K562 (cell line): ENCODE measurements at regions not wholly inside any gene's neighbourhood (a gene's known extent, or its start where the extent isn't known, plus 50 kb on each side); places are given as distances from the start of the nearest gene placed in this dataset.

Source experiments
- ATAC-seq: fragments of 200-7000 bp; cut with Tn5 transposase; 3 replicates; pipeline ENCODE4 v1.9.1; 2020; ENCODE audit warnings: moderate library complexity
- BruUV-seq: library from RNA; stranded (reverse); fragments of 400-500 nt; replicated peaks from 2 replicates; lab custom pipeline; 2021; lab: Mats Ljungman, UMichigan
- CTCF ChIA-PET: fragments of 300-600 bp; formaldehyde crosslinking; extraction: SDS; loops from one replicate; lab custom pipeline; 2021; ENCODE audit warnings: low intra/inter-chr PET ratio; lab: Yijun Ruan, JAX
- POLR2A ChIA-PET: fragments of 300-600, 350-650 bp; sonication (Branson Sonifier 250); formaldehyde crosslinking; extraction: SDS; loops from one replicate; lab custom pipeline; 2021; ENCODE audit warnings: antibody characterized with exemption, inconsistent platforms; lab: Yijun Ruan, JAX
- DNase-seq, 4 experiments: peaks; one replicate each; pipeline versions ENCODE4 v3.0.0 to v3.0.0-alpha.2; 2011 to 2018; ENCODE audit warnings: low spot score in 3 of 4, mixed read lengths in 3 of 4; ENCODE audit errors: extremely low read depth in 1 of 4
- FAIRE-seq: peaks from 2 replicates; lab custom pipeline; 2011; peaks lifted over from hg19 to GRCh38; lab: Jason Lieb, UNC
- H2AFZ ChIP-seq: 2 replicates; pipeline ENCODE4 v1.6.0; 2011; ENCODE audit warnings: low read depth, low read length, control low read depth, inconsistent platforms
- H3K27ac ChIP-seq: fragments of 200-600 bp; 3 replicates; pipeline ENCODE4 v1.8.0; 2011; ENCODE audit warnings: low read depth, mild to moderate bottlenecking, control low read depth, inconsistent platforms, low read length, moderate library complexity, mixed read lengths; ENCODE audit errors: extremely low read depth
- H3K27me3 ChIP-seq, 2 experiments: fragments of 300-600 bp in 1 of 2; 2 replicates in 1 of 2; 3 replicates in 1 of 2; pipeline versions ENCODE4 v1.6.0 to v1.8.0; 2011; ENCODE audit warnings: inconsistent platforms in 2 of 2, low read length in 2 of 2, mild to moderate bottlenecking in 1 of 2, mixed read lengths in 1 of 2, moderate library complexity in 1 of 2; ENCODE audit not compliant: control insufficient read depth in 2 of 2, insufficient read depth in 2 of 2
- H3K36me3 ChIP-seq: fragments of 300-600 bp; 3 replicates; pipeline ENCODE4 v1.8.0; 2011; ENCODE audit warnings: mild to moderate bottlenecking, low read length, inconsistent platforms; ENCODE audit not compliant: control insufficient read depth, insufficient read depth
- H3K4me1 ChIP-seq, 2 experiments: fragments of 200-600 bp in 1 of 2; replicated peaks in 1 of 2; 2 replicates in 1 of 2; 3 replicates in 1 of 2; pipeline versions ENCODE4 v1.5.1 to v1.8.0; 2011; ENCODE audit warnings: inconsistent platforms in 2 of 2, low read length in 2 of 2, mild to moderate bottlenecking in 1 of 2, mixed read lengths in 1 of 2, moderate library complexity in 1 of 2; ENCODE audit not compliant: control insufficient read depth in 2 of 2, insufficient read depth in 2 of 2
- H3K4me2 ChIP-seq: 2 replicates; pipeline ENCODE4 v1.6.1; 2011; ENCODE audit warnings: low read length, control low read depth, inconsistent platforms, mixed read lengths; ENCODE audit not compliant: insufficient read depth
- H3K4me3 ChIP-seq: fragments of 200-600 bp; sonication (generic), shearing (Covaris generic); 2 replicates; pipeline ENCODE4 v1.5.1; 2016; ENCODE audit warnings: control low read depth, inconsistent platforms
- H3K79me2 ChIP-seq: fragments of 200-600 bp; 3 replicates; pipeline ENCODE4 v1.8.0; 2011; ENCODE audit warnings: low read length, inconsistent platforms; ENCODE audit not compliant: control insufficient read depth, insufficient read depth
- H3K9ac ChIP-seq, 2 experiments: 2 replicates each; pipeline versions ENCODE4 v1.6.0 to v1.6.1; 2011; ENCODE audit warnings: low read depth in 2 of 2, low read length in 2 of 2, control low read depth in 1 of 2, inconsistent platforms in 1 of 2, mild to moderate bottlenecking in 1 of 2, mixed read lengths in 1 of 2; ENCODE audit not compliant: insufficient read depth in 1 of 2
- H3K9me1 ChIP-seq: one replicate; pipeline ENCODE4 v1.6.0; 2011; ENCODE audit warnings: inconsistent platforms, mild to moderate bottlenecking, low read length, moderate library complexity; ENCODE audit not compliant: control insufficient read depth, insufficient read depth
- H3K9me3 ChIP-seq: replicated peaks from 2 replicates; pipeline ENCODE4 v1.5.1; 2011; ENCODE audit warnings: low read depth, low read length, inconsistent platforms; ENCODE audit not compliant: control insufficient read depth, insufficient read depth
- H4K20me1 ChIP-seq: replicated peaks from 2 replicates; pipeline ENCODE4 v1.6.1; 2011; ENCODE audit warnings: low read length, inconsistent platforms, mixed read lengths; ENCODE audit not compliant: control insufficient read depth, insufficient read depth
- ELF1 ChIP-seq: fragments of 200-800 bp; sonication (Bioruptor generic); IDR thresholded peaks from 2 replicates; pipeline ENCODE4 v1.6.1; 2016; ENCODE audit warnings: missing genetic modification characterization, missing compliant biosample characterization
- ELF4 ChIP-seq: fragments of 450-650 bp; formaldehyde crosslinking; IDR thresholded peaks from 2 replicates; pipeline ENCODE4 v1.4.0; 2022; ENCODE audit warnings: missing genetic modification characterization
- EWSR1 ChIP-seq: fragments of 450-650 bp; IDR thresholded peaks from 2 replicates; pipeline ENCODE4 v1.6.1; 2018; ENCODE audit warnings: borderline replicate concordance, mild to moderate bottlenecking, low read depth, moderate library complexity; ENCODE audit not compliant: partially characterized antibody
- KDM4B ChIP-seq, 2 experiments: fragments of 450-650 bp in 1 of 2; sonication (generic) in 1 of 2; IDR thresholded peaks; 2 replicates each; pipeline ENCODE4 v1.6.1; 2016 to 2017; ENCODE audit warnings: borderline replicate concordance in 2 of 2, antibody characterized with exemption in 1 of 2, low read depth in 1 of 2, mild to moderate bottlenecking in 1 of 2
- NR2C2 ChIP-seq, 2 experiments: fragments of 200-800 bp in 1 of 2; sonication (Bioruptor generic) in 1 of 2; sonication (generic) in 1 of 2; formaldehyde crosslinking in 1 of 2; IDR thresholded peaks; 2 replicates each; pipeline versions ENCODE4 v1.6.1 to v1.8.0; 2016 to 2022; ENCODE audit warnings: mild to moderate bottlenecking in 1 of 2, missing compliant biosample characterization in 1 of 2, missing genetic modification characterization in 1 of 2, missing genetic modification reagents in 1 of 2
- ZNF174 ChIP-seq: fragments of 250-450 bp; sonication (Bioruptor Pico); IDR thresholded peaks from 2 replicates; pipeline ENCODE4 v1.4.0; 2020; ENCODE audit warnings: mild to moderate bottlenecking
- WGBS: fragments of 100-300 bp; shearing (Covaris generic); methylation state at CpG from one replicate; pipeline ENCODE4 v1.1.6; 2016; ENCODE audit warnings: low coverage, mixed read lengths; ENCODE audit not compliant: insufficient coverage; ENCODE audit errors: missing lambda C conversion rate; 5-methylcytosine and 5-hydroxymethylcytosine counted together
- in situ Hi-C: fragments of 300-500 bp; cut with MboI; formaldehyde crosslinking; loops from 4 replicates; pipeline ENCODE4 v1.15.0; 2018; ENCODE audit warnings: inconsistent platforms, mixed read lengths
- intact Hi-C: fragments of 100-400 bp; cut with micrococcal nuclease; formaldehyde crosslinking; loops from 2 replicates; pipeline ENCODE4 v1.14.2; 2022
- TF ChIP-seq, protein P1 (sequence below): sonication (generic); formaldehyde crosslinking; IDR thresholded peaks from 2 replicates; pipeline ENCODE4 v1.8.0; 2022; ENCODE audit warnings: mild to moderate bottlenecking, missing genetic modification reagents

DNA sequence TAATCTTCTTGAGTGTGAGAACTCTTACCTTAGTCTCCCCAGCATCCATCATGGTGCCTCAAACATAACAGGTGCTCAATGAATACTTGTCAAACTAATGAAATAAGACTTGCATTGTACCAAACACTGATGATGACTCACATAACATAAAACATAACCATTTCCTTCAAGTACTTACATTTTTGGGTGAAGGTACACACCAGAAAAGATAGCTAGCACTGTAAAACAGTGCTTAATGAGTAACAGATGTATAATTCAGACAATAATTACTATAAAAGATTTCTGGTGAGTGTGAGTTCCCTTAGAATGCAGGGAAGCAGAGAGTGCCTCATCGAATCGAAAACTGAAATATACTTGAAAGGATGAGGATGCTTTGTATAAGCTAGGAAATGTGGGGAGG is 70.1 kb upstream of the HCCS start (continued):
- TF ChIP-seq EWSR1 (no peak), ELF4 (CRISPR knock-in tag) (no peak)

DNA sequence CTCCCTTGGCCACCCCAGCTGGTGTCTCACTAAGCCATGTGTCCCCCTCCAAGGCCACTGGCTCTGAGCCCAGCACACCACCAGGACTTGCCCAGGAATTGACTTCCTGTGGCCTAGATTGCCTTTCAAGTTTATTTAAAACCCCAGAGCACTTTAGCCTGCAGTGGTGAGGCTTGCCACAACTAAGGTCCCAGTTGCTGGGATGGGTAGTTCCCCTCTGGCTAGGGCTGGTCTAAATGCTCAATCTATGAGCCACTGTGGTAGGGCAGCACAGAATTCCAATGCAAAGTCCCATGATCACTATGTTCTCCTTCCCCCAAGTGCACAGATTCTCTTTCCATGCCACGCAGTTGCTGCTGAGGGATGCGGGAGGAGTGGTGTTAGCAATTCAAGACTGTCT is 61.1 kb upstream of the HCCS start:
- FAIRE-seq = no peak
- H2AFZ ChIP-seq = no peak overlapping the region
- POLR2A ChIA-PET = interaction anchor here (0.5 kb wide), 1 partner anchor 14 kb away, joined by 3 read pairs; no protein-coding TSS in a partner anchor
- H3K27ac ChIP-seq = no peak overlapping the region
- ATAC-seq = no peak
- intact Hi-C loops = no loop called here
- no peaks in the 10 kb centered on the region for H4K20me1 ChIP-seq
- no peaks in the 10 kb centered on the region for H3K36me3 ChIP-seq
- H3K9me3 ChIP-seq = no peaks in the 10 kb centered on the region; the same call in 1 of the 2 replicates
- no TSS peak for BruUV-seq
- no peak overlapping the region for H3K4me3 ChIP-seq
- H3K27me3 ChIP-seq = no peaks in the 10 kb centered on the region
- H3K4me2 ChIP-seq = no peak overlapping the region
- H3K79me2 ChIP-seq = no peaks in the 10 kb centered on the region
- TF ChIP-seq ELF1 (no peak), ZNF174 (CRISPR knock-in tag) (no peak), NR2C2 (CRISPR knock-in tag; IDR thresholded peaks at IDR 0.05) (no peak), NR2C2 (tag; IDR thresholded peaks at IDR 0.05) (no peak), KDM4B (IDR thresholded peaks at IDR 0.05; ENCODE audit: borderline replicate concordance in 2 of 2, low read depth in 1 of 2) (no peak)
- TF ChIP-seq, protein P1, sequence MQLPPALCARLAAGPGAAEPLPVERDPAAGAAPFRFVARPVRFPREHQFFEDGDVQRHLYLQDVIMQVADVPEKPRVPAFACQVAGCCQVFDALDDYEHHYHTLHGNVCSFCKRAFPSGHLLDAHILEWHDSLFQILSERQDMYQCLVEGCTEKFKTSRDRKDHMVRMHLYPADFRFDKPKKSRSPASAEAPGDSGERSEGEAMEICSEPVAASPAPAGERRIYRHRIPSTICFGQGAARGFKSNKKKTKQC (CRISPR knock-in tag) = no peak
- TF ChIP-seq, all 486 proteins: peak for 0
- DNase-seq = no peak
- WGBS = 0% methylated on average over 1 of the region's 2 CpGs
- CTCF ChIA-PET = no interaction called here
- no peak overlapping the region for H3K9ac ChIP-seq
- H3K9me1 ChIP-seq = no peaks in the 10 kb centered on the region
- in situ Hi-C loops = no loop called here
- H3K4me1 ChIP-seq = no peaks in the 10 kb centered on the region
